HG03439 (cell line): ENCODE measurements at regions not wholly inside any gene's neighbourhood (a gene's known extent, or its start where the extent isn't known, plus 50 kb on each side); places are given as distances from the start of the nearest gene placed in this dataset.

ENCODE experiments used
- ATAC-seq: cut with Tn5 transposase; IDR thresholded peaks from one replicate; pipeline ENCODE4 v1.9.1; 2021; ENCODE audit warnings: mild to moderate bottlenecking, moderate library complexity; ENCODE audit not compliant: unreplicated experiment

- ATAC-seq: no peak
Measured at GRCh38 chr2:174669336-174669735, 71.7 kb upstream of the WIPF1 start.

- no peak for ATAC-seq
Measured at GRCh38 chr2:174668075-174668474, 70.5 kb upstream of the WIPF1 start.

GRCh38 chr2:174667250-174667860, 69.8 kb upstream of the WIPF1 start:
- no peak for ATAC-seq

- ATAC-seq: no peak
Measured at GRCh38 chr2:174666845-174667244, 69.2 kb upstream of the WIPF1 start.

GRCh38 chr2:174666312-174666711, 68.7 kb upstream of the WIPF1 start:
- ATAC-seq: no peak

GRCh38 chr2:174664084-174664759, 66.6 kb upstream of the WIPF1 start:
- ATAC-seq: no peak

- no peak for ATAC-seq
Measured at GRCh38 chr2:174663550-174663949, 65.9 kb upstream of the WIPF1 start.

GRCh38 chr2:174662859-174663258, 65.3 kb upstream of the WIPF1 start:
- no peak for ATAC-seq

- ATAC-seq: no peak
Measured at GRCh38 chr2:174662459-174662858, 64.9 kb upstream of the WIPF1 start.

GRCh38 chr2:174660984-174661675, 63.5 kb upstream of the WIPF1 start:
- ATAC-seq: no peak

- no peak for ATAC-seq
Measured at GRCh38 chr2:174659069-174659900, 61.7 kb upstream of the WIPF1 start.

GRCh38 chr2:174656676-174657176, 59.1 kb upstream of the WIPF1 start:
- ATAC-seq: no peak

- ATAC-seq: no peak
Measured at GRCh38 chr2:174656035-174656434, 58.4 kb upstream of the WIPF1 start.

GRCh38 chr2:174654419-174654941, 56.9 kb upstream of the WIPF1 start:
- ATAC-seq: no peak

GRCh38 chr2:174648896-174649295, 51.3 kb upstream of the WIPF1 start:
- ATAC-seq: no peak
